Panc1 (cell line): ENCODE measurements at regions not wholly inside any gene's neighbourhood (a gene's known extent, or its start where the extent isn't known, plus 50 kb on each side); places are given as distances from the start of the nearest gene placed in this dataset.

Source experiments
- ATAC-seq: fragments of 200-7000 bp; cut with Tn5 transposase; 2 replicates; pipeline ENCODE4 v1.9.1; 2020; ENCODE audit warnings: mild to moderate bottlenecking, moderate library complexity
- BruUV-seq: library from RNA; stranded (reverse); fragments of 400-500 nt; replicated peaks from 2 replicates; lab custom pipeline; 2021; lab: Mats Ljungman, UMichigan
- CTCF ChIA-PET: fragments of 300-600 bp; sonication (Branson Sonifier 250); formaldehyde crosslinking; loops from one replicate; lab custom pipeline; 2022; ENCODE audit warnings: antibody characterized with exemption; lab: Charles Lee
- POLR2A ChIA-PET: fragments of 300-600 bp; sonication (Branson Sonifier 250); formaldehyde crosslinking; loops from one replicate; lab custom pipeline; 2022; ENCODE audit warnings: antibody characterized with exemption; lab: Charles Lee
- DNase-seq: peaks from one replicate; pipeline ENCODE4 v3.0.0-alpha.2; 2010; ENCODE audit warnings: low read depth, low spot score
- H3K27ac ChIP-seq: 2 replicates; pipeline ENCODE4 v1.5.1; 2011; ENCODE audit warnings: mild to moderate bottlenecking, low read length, inconsistent platforms
- H3K27me3 ChIP-seq: fragments of 200-500 bp; sonication (Bioruptor generic); 2 replicates; pipeline ENCODE4 v1.6.0; 2014; ENCODE audit warnings: low read length, inconsistent platforms; ENCODE audit not compliant: control insufficient read depth, insufficient read depth
- H3K36me3 ChIP-seq: fragments of 200-500 bp; sonication (Bioruptor generic); 2 replicates; pipeline ENCODE4 v1.5.1; 2014; ENCODE audit warnings: inconsistent platforms, mild to moderate bottlenecking, low read length, moderate library complexity; ENCODE audit not compliant: control insufficient read depth, insufficient read depth
- H3K4me1 ChIP-seq: 2 replicates; pipeline ENCODE4 v1.5.1; 2011; ENCODE audit warnings: inconsistent platforms, mild to moderate bottlenecking, low read length, moderate library complexity; ENCODE audit not compliant: control insufficient read depth, insufficient read depth
- H3K4me3 ChIP-seq, 2 experiments: 2 replicates each; pipeline ENCODE4 v1.5.1; 2011 to 2012; ENCODE audit warnings: low read depth in 2 of 2, low read length in 2 of 2, mild to moderate bottlenecking in 2 of 2, inconsistent platforms in 1 of 2, moderate library complexity in 1 of 2
- H3K9me3 ChIP-seq: fragments of 200-500 bp; sonication (Bioruptor generic); 2 replicates; pipeline ENCODE4 v1.5.1; 2014; ENCODE audit warnings: low read depth, mild to moderate bottlenecking, inconsistent platforms, low read length, moderate library complexity; ENCODE audit not compliant: control insufficient read depth, insufficient read depth
- POLR2AphosphoS5 ChIP-seq: IDR thresholded peaks from 2 replicates; pipeline ENCODE4 v1.6.1; 2012; ENCODE audit warnings: mild to moderate bottlenecking, low read depth, low read length, moderate library complexity
- REST ChIP-seq, 2 experiments: IDR thresholded peaks; 2 replicates each; pipeline ENCODE4 v1.6.1; 2011 to 2012; ENCODE audit warnings: low read depth in 2 of 2, control low read depth in 1 of 2, low read length in 1 of 2, mild to moderate bottlenecking in 1 of 2, moderate library complexity in 1 of 2; ENCODE audit not compliant: insufficient read depth in 1 of 2
- SIN3A ChIP-seq: IDR thresholded peaks from 2 replicates; pipeline ENCODE4 v1.6.1; 2012; ENCODE audit warnings: low read depth, mild to moderate bottlenecking, low read length, moderate library complexity, borderline replicate concordance; ENCODE audit not compliant: insufficient read depth
- TCF7L2 ChIP-seq: IDR thresholded peaks from 2 replicates; pipeline ENCODE4 v1.6.1; 2011; ENCODE audit warnings: mild to moderate bottlenecking, low read depth, low read length, inconsistent platforms
- in situ Hi-C: cut with HindIII; loops from 2 replicates; pipeline ENCODE4 v1.10.0; 2016; ENCODE audit warnings: low sequenced_read_pairs, low pct_unique_long_range_greater_than_20kb
- intact Hi-C: fragments of 100-400 bp; cut with micrococcal nuclease; formaldehyde crosslinking; loops from one replicate; pipeline ENCODE4 v1.10.0; 2022; ENCODE audit not compliant: unreplicated experiment
- TF ChIP-seq, protein P1 (sequence below): fragments of 450-650 bp; IDR thresholded peaks from 2 replicates; pipeline ENCODE4 v1.5.1; 2017; ENCODE audit warnings: mild to moderate bottlenecking

DNA sequence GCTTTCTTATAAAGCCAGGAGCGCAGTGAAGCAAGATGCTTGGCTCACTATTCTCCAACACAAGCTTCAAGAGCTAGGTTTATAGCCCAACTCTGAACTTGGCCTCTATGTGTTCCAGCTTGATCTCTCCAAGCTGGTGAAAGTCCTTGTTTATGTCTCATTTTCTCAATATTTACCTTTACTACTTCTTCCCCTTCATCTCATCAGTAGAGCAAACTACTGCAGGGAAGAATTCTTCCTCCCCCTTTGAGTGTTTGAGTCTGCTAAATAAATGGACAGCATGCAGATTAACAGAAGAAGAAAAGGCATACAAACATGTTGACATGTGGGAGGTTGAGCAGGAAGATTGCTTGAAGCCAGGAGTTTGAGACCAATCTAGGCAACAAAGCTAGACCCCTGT lies 460.7 kb downstream of the ZNF608 start:
- intact Hi-C loops: no loop called here
- Histone ChIP-seq H3K9me3 (no peaks in the 10 kb centered on the region), H3K27me3 (no peaks in the 10 kb centered on the region), H3K27ac (no peak overlapping the region), H3K4me3 (no peak overlapping the region), H3K4me1 (no peaks in the 10 kb centered on the region), H3K36me3 (no peaks in the 10 kb centered on the region)
- ATAC-seq (no peak), DNase-seq (no peak)
- ChIA-PET POLR2A (interaction anchor here (0.6 kb wide), 1 partner anchor 406 kb away, joined by 3 read pairs; no protein-coding TSS in a partner anchor), CTCF (no interaction called here)
- in situ Hi-C loops: no loop called here
- TF ChIP-seq, protein P1, sequence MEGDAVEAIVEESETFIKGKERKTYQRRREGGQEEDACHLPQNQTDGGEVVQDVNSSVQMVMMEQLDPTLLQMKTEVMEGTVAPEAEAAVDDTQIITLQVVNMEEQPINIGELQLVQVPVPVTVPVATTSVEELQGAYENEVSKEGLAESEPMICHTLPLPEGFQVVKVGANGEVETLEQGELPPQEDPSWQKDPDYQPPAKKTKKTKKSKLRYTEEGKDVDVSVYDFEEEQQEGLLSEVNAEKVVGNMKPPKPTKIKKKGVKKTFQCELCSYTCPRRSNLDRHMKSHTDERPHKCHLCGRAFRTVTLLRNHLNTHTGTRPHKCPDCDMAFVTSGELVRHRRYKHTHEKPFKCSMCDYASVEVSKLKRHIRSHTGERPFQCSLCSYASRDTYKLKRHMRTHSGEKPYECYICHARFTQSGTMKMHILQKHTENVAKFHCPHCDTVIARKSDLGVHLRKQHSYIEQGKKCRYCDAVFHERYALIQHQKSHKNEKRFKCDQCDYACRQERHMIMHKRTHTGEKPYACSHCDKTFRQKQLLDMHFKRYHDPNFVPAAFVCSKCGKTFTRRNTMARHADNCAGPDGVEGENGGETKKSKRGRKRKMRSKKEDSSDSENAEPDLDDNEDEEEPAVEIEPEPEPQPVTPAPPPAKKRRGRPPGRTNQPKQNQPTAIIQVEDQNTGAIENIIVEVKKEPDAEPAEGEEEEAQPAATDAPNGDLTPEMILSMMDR: no peak
- TF ChIP-seq POLR2AphosphoS5 (no peak), TCF7L2 (no peak), REST (IDR thresholded peaks at IDR 0.05; ENCODE audit: insufficient read depth in 1 of 2, low read depth in 2 of 2, low read length in 1 of 2) (no peak), SIN3A (no peak)
- no TSS peak for BruUV-seq

DNA sequence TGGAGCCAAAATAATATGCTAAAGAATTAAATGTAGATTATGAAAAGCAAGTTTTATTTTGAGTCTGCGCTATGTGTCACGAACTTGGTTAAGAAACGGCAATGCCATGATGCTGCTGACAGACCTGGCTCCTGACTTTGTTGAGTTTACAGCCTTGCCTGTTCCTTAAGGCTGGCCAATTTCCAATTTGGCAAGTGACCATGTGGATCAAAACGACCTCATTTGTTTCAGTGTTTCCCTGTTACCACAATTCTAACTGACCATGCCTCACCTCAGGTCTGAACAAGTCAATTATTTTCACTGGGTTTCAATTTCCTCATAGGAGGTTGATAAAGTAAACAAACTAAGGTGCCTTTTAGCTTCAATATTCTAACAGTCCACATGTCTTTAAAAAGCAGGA lies 461.4 kb downstream of the ZNF608 start:
- ChIA-PET POLR2A (no interaction called here), CTCF (no interaction called here)
- in situ Hi-C loops: no loop called here

More for the DNA sequence above, 461.4 kb downstream of the ZNF608 start:
- intact Hi-C loops: no loop called here
- Histone ChIP-seq H3K4me3 (no peak overlapping the region), H3K36me3 (no peaks in the 10 kb centered on the region), H3K4me1 (no peaks in the 10 kb centered on the region), H3K9me3 (no peaks in the 10 kb centered on the region), H3K27ac (no peak overlapping the region), H3K27me3 (no peaks in the 10 kb centered on the region)
- no peak for ATAC-seq
- BruUV-seq: no TSS peak
- TF ChIP-seq TCF7L2: no peak
- TF ChIP-seq REST (IDR thresholded peaks at IDR 0.05; ENCODE audit: insufficient read depth in 1 of 2, low read depth in 2 of 2, low read length in 1 of 2): no peak
- no peak for TF ChIP-seq SIN3A
- no peak for DNase-seq
